HG03571 (cell line): ENCODE measurements at regions not wholly inside any gene's neighbourhood (a gene's known extent, or its start where the extent isn't known, plus 50 kb on each side); places are given as distances from the start of the nearest gene placed in this dataset.
"Not testable (repeated sequence)": the region's sequence is repeated elsewhere in the genome, so short reads cannot be mapped to it uniquely, and the experiment has no call there.

Experiments used
- ATAC-seq: cut with Tn5 transposase; IDR thresholded peaks from one replicate; pipeline ENCODE4 v1.9.1; 2021; ENCODE audit not compliant: unreplicated experiment

DNA sequence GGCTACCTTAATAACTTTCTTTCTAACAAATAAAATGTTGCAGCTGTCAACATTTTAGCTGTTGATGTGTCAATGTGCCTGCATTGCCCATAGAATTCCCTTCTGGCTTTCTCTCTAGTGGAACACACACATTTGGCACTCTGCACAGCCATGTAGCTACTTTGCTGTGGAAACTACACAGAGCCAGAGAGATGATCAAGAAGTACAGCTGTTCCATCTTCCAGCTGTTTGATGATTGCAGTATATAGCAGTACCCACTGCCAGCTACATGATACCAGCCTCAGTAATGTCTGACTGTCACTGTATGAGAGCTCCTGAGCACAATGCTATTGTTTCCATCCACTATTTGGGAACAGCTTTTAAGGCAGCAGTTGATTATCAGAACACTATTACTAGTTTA lies 843.0 kb downstream of the PCDH17 start:
- no peak for ATAC-seq

DNA sequence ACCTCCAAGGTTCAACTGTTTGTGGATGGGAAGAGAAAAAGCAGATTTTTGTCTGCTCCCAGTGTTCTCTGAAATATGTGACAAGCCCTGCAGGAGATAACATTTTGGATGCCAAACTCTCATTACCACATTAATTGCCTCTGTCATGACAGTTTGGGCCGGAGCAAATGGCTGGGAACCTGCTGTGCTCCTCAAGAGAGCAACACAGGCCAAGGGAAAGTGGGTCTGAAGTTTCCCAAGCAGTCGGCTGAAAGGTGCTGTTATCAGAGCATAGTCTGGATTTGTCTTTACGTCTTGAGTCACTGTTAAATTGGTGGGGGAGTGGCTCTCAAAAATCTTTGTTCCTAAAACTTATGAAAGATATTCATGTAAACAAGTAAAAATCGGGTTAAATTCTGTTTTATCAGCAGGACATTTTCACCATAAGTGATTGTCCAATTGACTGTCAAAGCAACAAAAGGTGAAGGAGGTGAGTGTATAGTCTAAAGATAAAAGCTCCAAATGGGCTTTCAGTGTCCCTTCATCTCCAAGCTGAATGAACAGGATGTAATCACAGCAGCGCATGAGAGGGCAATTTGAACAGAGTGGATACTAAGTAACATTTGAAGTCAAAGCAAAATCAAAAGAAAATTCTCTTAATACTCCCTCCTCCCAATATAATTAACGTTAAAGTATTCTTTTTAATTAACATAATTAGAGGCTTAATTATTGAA lies 844.8 kb downstream of the PCDH17 start:
- ATAC-seq = no peak

- no peak for ATAC-seq
Observed at GRCh38 chr13:58478858-58479257, 847.3 kb downstream of the PCDH17 start.

DNA sequence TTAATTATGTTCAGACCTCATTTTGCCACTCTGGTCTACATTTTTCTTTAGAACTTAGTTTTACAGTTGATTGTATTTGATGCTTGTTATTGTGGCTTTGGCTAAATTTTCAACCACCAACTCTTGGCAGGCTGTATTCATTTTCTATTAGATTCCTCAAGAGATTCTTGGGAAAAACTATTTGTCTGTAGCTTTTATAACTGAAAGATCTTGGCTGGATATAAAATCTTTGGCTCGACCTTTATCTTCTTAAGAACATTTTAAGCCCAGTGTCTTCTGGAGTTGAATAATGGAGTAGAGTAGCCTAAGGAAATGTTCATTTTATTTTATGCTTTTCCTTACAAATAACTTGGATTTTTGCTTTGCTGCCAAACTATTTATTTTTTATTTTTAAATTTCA lies 848.5 kb downstream of the PCDH17 start:
- ATAC-seq = no peak

DNA sequence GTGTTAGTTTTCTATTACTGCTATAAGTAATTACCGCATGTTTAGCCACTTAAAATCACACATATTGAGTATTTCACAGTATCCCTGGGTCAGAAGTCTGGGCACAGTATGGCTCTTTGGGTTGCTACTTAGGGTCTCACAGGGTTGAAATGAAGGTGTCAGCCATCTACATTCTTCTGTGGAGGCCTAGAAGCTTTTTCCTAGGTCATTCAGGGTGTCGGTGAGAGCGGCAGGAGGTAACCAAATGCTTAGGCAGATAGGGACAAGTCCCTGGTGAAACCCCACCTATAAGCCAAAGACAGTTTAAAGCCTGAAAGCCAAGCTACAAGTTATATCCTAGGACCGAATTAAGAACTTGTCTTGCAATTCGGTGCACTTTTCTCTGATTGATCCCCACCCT lies 856.7 kb downstream of the PCDH17 start:
- no peak for ATAC-seq

DNA sequence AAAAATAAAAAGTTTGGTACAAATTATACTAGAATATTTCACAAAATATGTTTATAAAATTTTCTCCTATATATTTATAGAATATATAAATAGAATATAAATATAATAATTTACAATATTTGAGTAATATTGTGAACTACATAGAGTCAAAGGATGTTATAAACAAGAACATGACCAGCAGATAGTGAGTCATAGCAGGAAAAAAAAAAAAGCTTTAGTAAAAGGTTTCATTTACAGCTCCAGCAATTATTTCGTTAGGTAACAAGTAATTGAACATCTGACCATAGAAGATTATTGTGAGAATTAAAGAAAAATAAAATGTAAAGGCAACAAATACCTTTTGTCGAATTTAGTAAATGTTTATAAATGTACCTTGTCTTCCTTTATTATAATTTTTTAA lies 864.1 kb downstream of the PCDH17 start:
- no peak for ATAC-seq

- ATAC-seq = no peak
Observed at GRCh38 chr13:58500938-58501337, 869.4 kb downstream of the PCDH17 start.

- ATAC-seq = not testable (repeated sequence)
Observed at GRCh38 chr13:58504202-58504700, 872.7 kb downstream of the PCDH17 start.

DNA sequence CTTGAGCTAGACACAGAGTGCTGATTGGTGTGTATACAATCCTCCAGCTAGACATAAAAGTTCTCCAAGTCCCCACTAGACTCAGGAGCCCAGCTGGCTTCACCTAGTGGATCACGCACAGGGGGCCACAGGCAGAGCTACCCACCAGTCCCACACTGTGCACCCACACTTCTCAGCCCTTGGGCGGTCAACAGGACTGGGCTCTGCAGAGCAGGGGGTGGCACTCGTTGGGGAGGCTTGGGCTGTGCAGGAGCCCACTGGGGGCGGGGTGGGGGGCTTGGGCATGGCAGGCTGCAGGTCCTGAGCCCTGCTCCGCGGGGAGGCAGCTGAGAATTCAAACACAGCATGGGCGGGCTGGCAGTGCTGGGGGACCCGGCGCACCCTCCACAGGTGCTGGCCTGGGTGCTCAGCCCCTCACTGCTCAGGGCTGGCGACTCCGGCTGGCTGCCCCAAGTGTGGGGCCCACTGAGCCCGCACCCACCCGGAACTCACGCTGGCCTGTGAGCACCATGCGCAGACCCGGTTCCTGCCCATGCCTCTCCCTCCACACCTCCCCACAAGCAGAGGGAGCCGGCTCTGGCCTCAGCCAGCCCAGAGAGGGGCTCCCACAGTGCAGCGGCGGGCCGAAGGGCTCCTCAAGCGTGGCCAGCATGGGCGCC lies 873.8 kb downstream of the PCDH17 start:
- not testable (repeated sequence) for ATAC-seq

- no peak for ATAC-seq
Observed at GRCh38 chr13:58528351-58528750, 896.8 kb downstream of the PCDH17 start.

DNA sequence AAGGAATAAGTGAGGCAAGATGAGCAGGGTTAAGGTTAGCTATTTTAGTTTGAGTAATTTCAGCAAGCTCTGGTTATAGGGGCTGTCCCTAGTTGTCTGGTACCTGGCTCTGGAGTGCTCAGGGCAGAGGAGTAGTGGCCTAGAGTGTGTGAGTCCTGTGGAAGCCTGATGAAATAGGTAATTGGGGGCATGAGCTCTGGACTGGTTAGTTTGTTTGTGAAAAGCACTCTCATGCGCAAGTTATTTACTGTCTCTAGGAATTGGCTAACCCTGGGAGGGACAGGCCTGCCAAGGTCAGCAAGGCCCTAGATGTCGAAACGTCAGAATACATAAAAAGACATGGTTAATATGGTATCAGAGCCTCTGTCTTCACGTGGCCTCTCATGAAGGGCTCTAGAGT lies 900.1 kb downstream of the PCDH17 start:
- ATAC-seq = no peak

DNA sequence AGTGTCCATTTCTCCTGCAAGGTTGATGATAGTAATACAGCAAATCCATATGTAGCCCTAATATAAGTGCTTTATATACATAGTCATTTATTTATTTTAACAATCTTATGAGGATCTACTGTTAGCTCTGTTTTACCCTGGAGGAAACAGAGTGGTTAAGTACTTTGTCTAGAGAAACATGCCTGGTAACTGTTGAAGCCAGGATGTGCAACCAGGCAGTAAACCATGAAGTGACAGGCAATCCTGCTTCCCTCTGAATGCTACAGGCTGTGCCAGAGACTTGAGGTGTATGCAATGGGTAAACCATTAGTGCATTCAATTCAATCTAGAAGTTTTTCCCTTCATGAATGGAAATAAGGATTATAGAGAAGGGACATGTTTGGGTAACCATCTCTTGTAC lies 911.0 kb downstream of the PCDH17 start:
- no peak for ATAC-seq

DNA sequence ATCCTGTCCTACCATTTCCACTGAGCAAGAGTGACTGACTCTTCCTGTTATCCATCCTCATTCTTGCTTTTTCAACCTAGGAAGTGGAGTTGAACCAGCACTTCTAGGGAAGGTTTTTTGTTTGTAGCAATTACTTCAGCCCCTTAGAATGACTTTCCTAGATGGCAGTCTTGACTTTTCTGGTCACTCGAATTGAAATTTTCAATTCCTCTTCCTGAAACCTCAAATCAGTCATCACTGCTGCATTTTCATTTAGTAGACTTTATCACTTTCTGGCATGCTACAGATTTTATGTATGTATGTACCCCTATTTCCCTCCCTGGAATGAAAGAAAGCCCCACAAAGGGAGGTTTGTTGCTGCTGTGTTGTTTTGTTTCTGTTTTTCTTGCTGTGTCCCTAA lies 915.9 kb downstream of the PCDH17 start:
- ATAC-seq = no peak

DNA sequence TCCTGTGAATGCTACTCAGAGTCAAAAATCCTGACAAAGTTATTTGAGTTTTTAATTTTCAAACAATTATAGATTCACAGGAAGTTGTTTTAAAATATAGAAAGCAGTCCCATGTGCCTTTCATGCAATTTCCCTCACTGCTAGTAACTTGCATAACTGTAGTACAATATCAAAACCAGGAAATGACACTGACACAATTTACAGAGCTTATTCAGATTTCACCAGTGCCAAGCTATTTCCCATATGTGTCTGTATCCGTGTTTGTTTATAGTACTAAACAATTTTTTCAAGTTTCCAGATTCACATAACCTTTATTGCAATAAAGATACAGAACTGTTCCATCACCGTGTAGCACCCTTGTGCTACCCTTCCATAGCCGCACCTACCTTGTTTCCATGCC lies 934.6 kb downstream of the PCDH17 start:
- no peak for ATAC-seq

GRCh38 chr13:58573743-58574142 lies 942.2 kb downstream of the PCDH17 start:
- ATAC-seq = no peak

DNA sequence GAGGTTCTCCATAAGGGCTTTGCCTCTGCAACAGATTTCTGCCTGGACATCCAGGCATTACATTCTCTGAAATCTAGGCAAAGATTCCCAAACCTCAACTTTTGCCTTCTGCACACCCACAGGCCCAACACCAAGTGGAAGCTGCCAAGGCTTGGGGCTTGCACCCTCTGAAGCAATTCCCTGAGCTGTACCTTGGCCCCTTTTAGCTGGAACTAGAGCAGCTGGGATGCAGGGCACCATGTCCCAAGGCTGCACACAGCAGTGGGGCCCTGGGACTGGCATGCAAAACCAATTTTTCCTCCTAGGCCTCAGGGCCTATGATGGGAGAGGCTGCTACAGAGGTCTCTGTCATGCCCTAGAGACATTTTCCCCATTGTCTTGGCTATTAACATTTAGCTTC lies 943.2 kb downstream of the PCDH17 start:
- ATAC-seq = no peak

GRCh38 chr13:58579468-58579867 lies 947.9 kb downstream of the PCDH17 start:
- no peak for ATAC-seq

GRCh38 chr13:58583966-58584365 lies 952.4 kb downstream of the PCDH17 start:
- ATAC-seq = no peak

DNA sequence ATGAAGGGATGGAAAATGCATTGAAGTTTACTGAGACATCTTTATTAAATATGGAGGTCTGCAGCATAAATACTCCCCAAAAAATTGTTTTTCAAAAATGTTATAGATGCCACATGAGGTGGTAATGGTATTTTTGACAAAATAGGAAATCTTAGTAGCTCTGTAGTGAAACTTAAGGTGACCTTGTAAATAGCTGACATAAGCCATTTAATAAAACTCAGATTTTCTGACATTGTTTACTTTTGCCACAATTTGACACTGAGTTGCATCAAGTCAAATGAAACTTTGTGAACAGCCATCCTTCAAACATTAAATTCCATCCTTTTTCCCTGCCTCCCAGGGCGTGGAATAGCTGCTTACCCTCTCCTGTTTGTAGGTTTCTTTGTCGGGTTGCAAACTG lies 953.1 kb downstream of the PCDH17 start:
- no peak for ATAC-seq

DNA sequence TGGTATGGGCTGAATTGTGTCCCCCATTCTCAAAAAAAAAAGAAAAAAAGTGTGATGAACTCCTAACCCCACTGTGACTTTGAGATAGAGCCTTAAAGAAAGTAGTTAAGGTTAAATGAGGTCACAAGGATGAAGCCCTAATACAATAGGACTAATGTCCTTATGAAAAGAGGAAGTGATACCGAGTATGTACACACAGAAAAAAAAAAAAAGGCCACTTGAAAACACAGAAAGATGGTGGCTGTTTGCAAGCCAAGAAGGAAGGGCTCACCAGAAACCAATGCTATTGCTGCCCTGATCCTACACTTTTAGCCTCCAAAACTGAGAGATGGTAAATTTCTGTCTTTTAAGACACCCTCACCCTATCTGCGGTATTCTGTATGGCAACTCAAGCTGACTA lies 955.6 kb downstream of the PCDH17 start:
- peak; percentile 88 for ATAC-seq

GRCh38 chr13:58592052-58592451 lies 960.5 kb downstream of the PCDH17 start:
- ATAC-seq = no peak

DNA sequence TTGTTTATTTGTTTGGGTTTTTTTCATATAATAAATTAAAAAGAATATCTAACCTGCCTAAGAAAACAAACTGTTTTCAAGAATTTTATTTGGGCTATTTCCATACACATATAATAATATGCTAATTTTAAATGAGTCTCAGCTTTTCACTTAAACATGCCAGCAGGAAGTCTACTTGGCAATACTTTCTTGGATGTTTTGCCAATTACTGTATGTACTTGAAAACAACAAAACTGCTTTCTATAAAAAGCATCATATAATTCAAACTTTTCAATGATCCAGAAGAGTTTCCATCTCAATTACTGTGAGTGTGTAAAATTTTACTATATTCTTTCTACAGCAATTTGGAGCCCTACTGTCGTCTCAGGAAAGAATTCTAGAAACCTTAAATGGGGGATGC lies 961.2 kb downstream of the PCDH17 start:
- ATAC-seq = no peak
